ENCODE measurements at regions not wholly inside any gene's neighbourhood (a gene's known extent, or its start where the extent isn't known, plus 50 kb on each side); places are given as distances from the start of the nearest gene placed in this dataset.

- 47 to 64% methylated on average over 3 of the region's 3 CpGs for WGBS, 2 donors
- no peaks in the 10 kb centered on the region for H3K9me3 ChIP-seq
- H3K36me3 ChIP-seq = no peaks in the 10 kb centered on the region
- DNase-seq (ENCODE audit: low spot score in 2 of 2) = no peak
- TF ChIP-seq EP300 (IDR thresholded peaks at IDR 0.05) = no peak
- no peak overlapping the region for H3K27ac ChIP-seq
- H3K27me3 ChIP-seq = no peaks in the 10 kb centered on the region
- H3K4me1 ChIP-seq = no peaks in the 10 kb centered on the region
- H3K4me3 ChIP-seq = no peak overlapping the region
Measured at GRCh38 chr3:179503152-179503551, 51.9 kb upstream of the GNB4 start.

GRCh38 chr3:179503640-179504039, 52.4 kb upstream of the GNB4 start:
- no peak for TF ChIP-seq POLR2A (IDR thresholded peaks at IDR 0.05)
- TF ChIP-seq EP300 (IDR thresholded peaks at IDR 0.05) = no peak
- no peak for TF ChIP-seq CTCF (IDR thresholded peaks at IDR 0.05)
- Histone ChIP-seq H3K9me3 (no peaks in the 10 kb centered on the region), H3K4me1 (no peaks in the 10 kb centered on the region), H3K36me3 (no peaks in the 10 kb centered on the region), H3K27ac (no peak overlapping the region), H3K27me3 (no peaks in the 10 kb centered on the region), H3K4me3 (no peak overlapping the region)
- WGBS, 2 donors = 80 to 88% methylated on average over 1 of the region's 1 CpG
- no peak for DNase-seq (ENCODE audit: low spot score in 2 of 2)

- no peak overlapping the region for H3K27ac ChIP-seq
- no peak overlapping the region for H3K4me3 ChIP-seq
- WGBS, 2 donors = 86 to 100% methylated on average over 1 of the region's 1 CpG
- no peaks in the 10 kb centered on the region for H3K27me3 ChIP-seq
- TF ChIP-seq POLR2A (IDR thresholded peaks at IDR 0.05) (no peak), CTCF (IDR thresholded peaks at IDR 0.05) (no peak), EP300 (IDR thresholded peaks at IDR 0.05) (no peak)
- no peaks in the 10 kb centered on the region for H3K9me3 ChIP-seq
- no peaks in the 10 kb centered on the region for H3K36me3 ChIP-seq
- no peak for DNase-seq (ENCODE audit: low spot score in 2 of 2)
- no peaks in the 10 kb centered on the region for H3K4me1 ChIP-seq
Measured at GRCh38 chr3:179504371-179504770, 53.1 kb upstream of the GNB4 start.

DNA sequence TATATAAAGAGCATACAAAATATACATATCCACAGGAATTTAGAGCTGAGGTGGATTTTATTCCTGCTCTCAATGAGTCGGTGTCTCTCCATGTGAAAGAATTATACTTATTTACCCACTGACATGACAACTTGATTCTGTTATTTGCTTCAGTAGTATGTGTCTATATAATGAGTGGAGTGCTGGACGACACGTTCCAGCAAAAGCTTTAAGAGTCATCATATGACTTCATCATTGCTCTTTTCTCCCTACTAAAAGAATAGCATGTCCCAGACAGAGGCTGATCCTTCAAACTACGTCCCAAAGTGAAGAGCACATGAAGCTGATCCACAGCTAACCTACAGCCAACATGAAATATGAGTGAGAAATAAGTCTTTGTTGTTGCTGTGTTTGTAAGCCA, 54.3 kb upstream of the GNB4 start:
- H3K36me3 ChIP-seq = no peaks in the 10 kb centered on the region
- DNase-seq (ENCODE audit: low spot score in 2 of 2) = no peak
- no peak overlapping the region for H3K27ac ChIP-seq
- WGBS, 2 donors = 77% methylated on average over 4 of the region's 4 CpGs
- no peak for TF ChIP-seq POLR2A (IDR thresholded peaks at IDR 0.05)
- no peak for TF ChIP-seq CTCF (IDR thresholded peaks at IDR 0.05)
- no peak for TF ChIP-seq EP300 (IDR thresholded peaks at IDR 0.05)
- no peak overlapping the region for H3K4me3 ChIP-seq
- no peaks in the 10 kb centered on the region for H3K4me1 ChIP-seq
- no peaks in the 10 kb centered on the region for H3K27me3 ChIP-seq
- H3K9me3 ChIP-seq = no peaks in the 10 kb centered on the region

DNA sequence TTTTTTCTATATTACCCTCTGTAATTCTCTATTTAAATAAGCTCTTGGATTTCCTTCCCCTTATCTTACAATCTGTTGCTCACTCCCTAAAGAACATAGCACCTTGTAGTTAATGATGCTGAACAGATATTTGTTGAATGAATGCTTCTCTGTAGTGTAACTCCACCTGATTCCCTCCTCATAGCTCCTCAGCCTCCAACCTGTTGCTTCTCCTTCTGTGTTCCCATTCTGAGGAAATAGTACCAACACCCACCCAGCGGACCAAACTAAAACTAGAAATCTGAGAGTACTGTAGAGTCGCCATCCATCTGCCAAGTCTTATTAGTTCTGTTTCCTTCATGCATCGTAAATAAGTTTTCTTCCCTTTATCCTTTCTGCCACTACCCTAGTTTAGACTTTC, 55.5 kb upstream of the GNB4 start:
- 90 to 93% methylated on average over 3 of the region's 3 CpGs for WGBS, 2 donors
- H3K36me3 ChIP-seq = no peaks in the 10 kb centered on the region
- no peak for DNase-seq (ENCODE audit: low spot score in 2 of 2)

More for the DNA sequence above, 55.5 kb upstream of the GNB4 start:
- Histone ChIP-seq H3K27me3 (no peaks in the 10 kb centered on the region), H3K4me3 (no peak overlapping the region), H3K4me1 (no peaks in the 10 kb centered on the region), H3K27ac (no peak overlapping the region), H3K9me3 (no peaks in the 10 kb centered on the region)
- no peak for TF ChIP-seq CTCF (IDR thresholded peaks at IDR 0.05)
- no peak for TF ChIP-seq POLR2A (IDR thresholded peaks at IDR 0.05)
- TF ChIP-seq EP300 (IDR thresholded peaks at IDR 0.05) = no peak

Measured in tibial nerve (tissue), 4 donors.